ENCODE measurements at regions not wholly inside any gene's neighbourhood (a gene's known extent, or its start where the extent isn't known, plus 50 kb on each side); places are given as distances from the start of the nearest gene placed in this dataset.

DNA sequence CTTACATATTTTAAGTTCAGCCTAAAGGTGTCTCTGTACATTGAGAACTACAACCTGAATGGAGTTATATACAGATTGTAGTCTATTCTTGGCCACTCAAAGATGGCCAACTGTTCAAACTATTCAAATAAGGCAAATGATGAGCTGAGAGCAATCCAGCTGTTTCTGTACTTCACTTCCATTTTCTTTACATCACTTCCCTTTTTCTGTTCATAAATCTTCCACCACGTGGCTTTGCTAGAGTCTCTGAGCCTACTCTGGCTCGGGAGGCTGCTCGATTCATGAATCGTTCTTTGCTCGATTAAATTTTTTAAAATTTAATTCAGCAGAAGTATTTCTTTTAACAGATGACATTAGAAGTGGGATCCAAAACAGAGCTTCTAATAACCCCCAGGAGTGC, 879.7 kb downstream of the GALC start:
- TF ChIP-seq, protein P1, sequence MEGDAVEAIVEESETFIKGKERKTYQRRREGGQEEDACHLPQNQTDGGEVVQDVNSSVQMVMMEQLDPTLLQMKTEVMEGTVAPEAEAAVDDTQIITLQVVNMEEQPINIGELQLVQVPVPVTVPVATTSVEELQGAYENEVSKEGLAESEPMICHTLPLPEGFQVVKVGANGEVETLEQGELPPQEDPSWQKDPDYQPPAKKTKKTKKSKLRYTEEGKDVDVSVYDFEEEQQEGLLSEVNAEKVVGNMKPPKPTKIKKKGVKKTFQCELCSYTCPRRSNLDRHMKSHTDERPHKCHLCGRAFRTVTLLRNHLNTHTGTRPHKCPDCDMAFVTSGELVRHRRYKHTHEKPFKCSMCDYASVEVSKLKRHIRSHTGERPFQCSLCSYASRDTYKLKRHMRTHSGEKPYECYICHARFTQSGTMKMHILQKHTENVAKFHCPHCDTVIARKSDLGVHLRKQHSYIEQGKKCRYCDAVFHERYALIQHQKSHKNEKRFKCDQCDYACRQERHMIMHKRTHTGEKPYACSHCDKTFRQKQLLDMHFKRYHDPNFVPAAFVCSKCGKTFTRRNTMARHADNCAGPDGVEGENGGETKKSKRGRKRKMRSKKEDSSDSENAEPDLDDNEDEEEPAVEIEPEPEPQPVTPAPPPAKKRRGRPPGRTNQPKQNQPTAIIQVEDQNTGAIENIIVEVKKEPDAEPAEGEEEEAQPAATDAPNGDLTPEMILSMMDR (IDR thresholded peaks at IDR 0.05) = no peak
- no peak for TF ChIP-seq POLR2A (IDR thresholded peaks at IDR 0.05)

Data from right lobe of liver (tissue), 4 donors.